Sciatic nerve (tissue), 2 donors: ENCODE measurements at regions not wholly inside any gene's neighbourhood (a gene's known extent, or its start where the extent isn't known, plus 50 kb on each side); places are given as distances from the start of the nearest gene placed in this dataset.
"Not testable (repeated sequence)": the region's sequence is repeated elsewhere in the genome, so short reads cannot be mapped to it uniquely, and the experiment has no call there.

Experiments used
- ATAC-seq: fragments of 200-7000 bp; cut with Tn5 transposase; one replicate; pipeline ENCODE4 v1.9.1; 2020; ENCODE audit warnings: mild to moderate bottlenecking, moderate library complexity
- DNase-seq: peaks from one replicate; pipeline ENCODE4 v3.0.0-alpha.2; 2020; ENCODE audit warnings: low spot score
- intact Hi-C: fragments of 100-400 bp; cut with DNase I; formaldehyde crosslinking; loops from one replicate; pipeline ENCODE4 v1.14.2; 2022
- donor health status: DM: no; HTN: no; CAD: no.
- donor health status: DM: no; HTN: no; CAD: no.

DNA sequence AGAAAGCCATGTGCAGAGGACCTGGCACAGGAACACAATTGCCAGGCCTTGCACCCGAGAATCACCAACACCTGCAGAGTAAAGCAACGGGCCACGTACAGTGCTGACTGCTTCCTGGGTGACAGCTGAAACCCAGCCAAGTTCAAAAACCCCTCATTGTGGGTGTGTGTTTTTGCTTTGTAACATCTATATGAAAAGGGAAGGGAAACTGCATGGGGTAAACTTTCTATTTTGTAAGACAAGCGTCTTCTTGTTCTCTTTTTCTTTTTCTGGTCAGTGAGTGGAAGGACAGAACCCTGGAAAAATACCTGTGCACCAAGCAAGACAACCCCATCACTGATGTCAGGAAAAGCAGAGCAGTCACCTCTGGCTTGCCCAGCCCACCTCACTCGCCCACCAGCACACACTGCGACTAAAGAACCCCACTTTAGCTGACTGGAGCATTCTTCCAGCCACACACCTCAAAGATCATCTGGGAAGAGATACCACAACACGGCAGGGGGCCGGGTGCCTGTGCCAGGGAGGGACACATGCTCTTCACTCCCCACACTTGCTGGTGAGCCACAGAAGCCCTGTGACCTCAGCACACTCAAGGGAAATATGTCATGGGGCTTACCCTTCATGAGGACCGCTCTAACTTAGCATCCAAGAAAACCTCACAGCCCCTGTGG, 172.3 kb downstream of the NDUFA12 start:
- intact Hi-C loops: no loop called here
- DNase-seq (no peak), ATAC-seq (peak; percentile 5)

DNA sequence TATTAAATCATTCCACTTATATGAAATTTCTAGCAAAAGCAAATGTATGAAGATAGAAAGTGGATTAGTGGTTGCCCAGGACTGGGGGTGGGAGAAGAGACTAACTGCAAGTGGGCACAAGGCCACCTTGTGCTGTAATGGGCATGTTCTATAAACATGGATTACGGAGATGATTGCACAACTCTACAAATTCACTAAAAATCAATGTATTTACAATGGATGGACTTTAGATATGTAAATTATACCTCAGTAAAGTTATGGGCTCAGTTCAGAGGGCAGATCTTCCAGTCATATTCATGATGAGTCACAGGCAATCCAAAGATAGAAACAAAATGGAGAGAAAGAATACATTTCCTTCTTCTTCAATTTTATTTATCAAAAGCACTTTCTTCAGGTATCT, 173.9 kb downstream of the NDUFA12 start:
- ATAC-seq: no peak

DNA sequence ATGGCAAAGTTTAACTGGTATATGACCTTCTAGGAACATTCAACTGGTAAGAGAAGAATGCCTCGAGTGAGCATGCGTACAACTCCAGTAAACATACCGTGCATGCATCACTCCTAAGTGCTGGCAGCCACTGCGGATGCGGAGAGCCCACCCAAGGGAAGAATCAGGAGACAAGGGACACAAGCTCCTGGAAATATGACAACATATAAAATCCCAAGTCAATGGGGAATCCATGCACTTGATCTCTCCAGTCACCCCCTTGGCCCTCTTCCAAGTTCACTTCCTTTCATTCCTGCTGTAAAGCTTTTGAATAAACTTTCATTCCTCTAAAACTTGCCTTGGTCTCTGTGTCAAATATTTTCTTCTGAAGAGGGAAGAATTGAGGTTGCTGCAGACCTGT, 168.7 kb upstream of the TMCC3 start:
- intact Hi-C loops: no loop called here
- DNase-seq (no peak), ATAC-seq (no peak)

More for the DNA sequence above, 173.9 kb downstream of the NDUFA12 start:
- no peak for DNase-seq
- intact Hi-C loops: no loop called here

DNA sequence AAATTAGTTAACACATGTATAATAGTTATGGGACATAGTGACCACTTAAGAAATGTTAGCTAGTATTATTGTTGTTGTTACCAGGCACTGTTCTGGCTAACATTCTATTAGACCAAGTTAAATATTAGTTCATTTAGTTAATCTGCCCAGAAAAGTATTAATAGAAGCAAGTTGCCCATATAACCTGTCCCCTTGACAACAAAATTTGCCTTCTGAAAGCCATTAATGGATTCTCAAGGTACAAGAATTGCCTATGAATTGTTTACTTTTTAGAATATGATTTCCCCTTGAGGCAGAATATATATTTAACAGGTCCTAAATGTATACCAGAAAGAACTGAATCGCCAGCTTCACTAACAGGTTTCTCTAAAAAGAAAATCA, 167.3 kb upstream of the TMCC3 start:
- DNase-seq (no peak), ATAC-seq (no peak)
- intact Hi-C loops: no loop called here

DNA sequence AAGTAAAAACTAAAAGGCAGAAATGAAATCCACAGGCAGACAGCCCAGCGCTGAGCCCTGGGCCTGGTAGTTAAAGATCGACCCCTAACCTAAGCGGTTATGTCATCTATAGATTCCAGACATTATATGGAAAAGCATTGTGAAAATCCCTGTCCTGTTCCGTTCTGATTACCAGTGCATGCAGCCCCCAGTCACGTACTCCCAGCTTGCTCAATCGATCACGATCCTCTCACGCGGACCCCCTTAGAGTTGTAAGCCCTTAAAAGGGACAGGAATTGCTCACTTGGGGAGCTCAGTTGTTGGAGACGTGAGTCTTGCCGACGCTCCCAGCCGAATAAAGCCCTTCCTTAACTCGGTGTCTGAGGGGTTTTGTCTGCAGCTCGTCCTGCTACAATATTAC, 166.8 kb upstream of the TMCC3 start:
- DNase-seq, ATAC-seq, intact Hi-C loops: not testable (repeated sequence)

- ATAC-seq, DNase-seq, intact Hi-C loops: not testable (repeated sequence)
These were observed 166.4 kb upstream of the TMCC3 start for GRCh38 chr12:94816746-94817145.

GRCh38 chr12:94815958-94816357, 165.6 kb upstream of the TMCC3 start:
- no peak for ATAC-seq
- intact Hi-C loops: no loop called here
- no peak for DNase-seq

- ATAC-seq (no peak), DNase-seq (no peak)
- intact Hi-C loops: no loop called here
These were observed 165.1 kb upstream of the TMCC3 start for GRCh38 chr12:94815450-94815849.

- ATAC-seq (no peak), DNase-seq (no peak)
- intact Hi-C loops: no loop called here
These were observed 163.0 kb upstream of the TMCC3 start for GRCh38 chr12:94813314-94813713.

GRCh38 chr12:94812345-94812744, 162.0 kb upstream of the TMCC3 start:
- DNase-seq (no peak), ATAC-seq (no peak)
- intact Hi-C loops: no loop called here

DNA sequence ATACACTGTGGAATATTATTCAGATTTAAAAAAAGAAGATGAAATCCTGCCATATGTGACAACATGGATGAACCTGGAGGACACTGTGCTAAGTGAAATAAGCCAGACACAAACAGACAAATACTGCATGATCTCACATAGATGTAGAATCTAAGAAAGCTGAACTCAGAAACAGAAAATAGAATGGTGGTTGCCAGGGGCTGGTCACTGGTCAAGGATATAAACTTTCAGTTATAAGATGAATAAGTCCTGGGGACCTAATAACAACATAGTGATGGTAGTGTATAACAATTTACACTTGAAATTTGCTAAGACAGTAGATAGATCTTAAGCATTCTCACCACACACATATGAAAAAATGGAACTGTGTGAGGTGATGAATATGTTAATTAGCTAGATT, 161.3 kb upstream of the TMCC3 start:
- no peak for ATAC-seq
- intact Hi-C loops: no loop called here

GRCh38 chr12:94807951-94808350, 157.6 kb upstream of the TMCC3 start:
- intact Hi-C loops: no loop called here
- ATAC-seq (no peak), DNase-seq (no peak)

More for the DNA sequence above, 161.3 kb upstream of the TMCC3 start:
- no peak for DNase-seq

GRCh38 chr12:94806617-94807016, 156.3 kb upstream of the TMCC3 start:
- intact Hi-C loops: no loop called here
- DNase-seq (no peak), ATAC-seq (no peak)

DNA sequence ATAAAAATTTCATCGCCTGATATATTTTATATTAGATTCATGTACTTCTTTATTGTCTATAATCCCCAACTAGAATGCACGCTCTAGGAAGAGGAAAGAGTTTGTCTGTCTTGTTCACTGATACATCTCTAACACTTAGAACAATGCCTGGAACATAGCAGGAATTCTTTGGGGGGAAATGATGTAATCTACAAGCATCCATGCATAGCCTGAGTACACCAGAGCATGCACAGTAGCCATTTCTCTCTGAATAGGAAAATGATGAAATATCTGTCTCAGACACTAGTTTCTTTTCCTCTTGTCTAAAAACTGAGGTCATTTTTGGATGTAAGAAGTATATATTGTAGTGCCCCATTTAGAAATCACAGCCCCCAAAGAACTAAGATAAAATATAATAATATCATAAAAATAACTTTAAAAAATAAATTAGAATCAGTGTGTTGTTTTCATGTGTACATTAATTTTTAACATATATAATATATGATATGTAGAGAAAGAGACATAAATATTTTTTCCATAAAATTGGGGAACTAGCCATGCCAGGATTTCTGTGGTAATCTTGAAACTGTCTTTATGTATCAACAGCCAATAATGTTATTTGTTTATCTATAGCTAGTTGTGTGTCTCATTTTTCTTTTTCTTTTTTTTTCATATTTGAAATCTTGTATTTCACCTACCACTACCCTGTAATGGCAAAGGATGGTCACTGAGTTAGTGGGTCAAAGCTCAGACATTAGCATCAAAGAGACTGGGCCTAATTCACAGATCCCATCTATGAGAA, 155.6 kb upstream of the TMCC3 start:
- DNase-seq (no peak), ATAC-seq (peak; percentile 49)
- intact Hi-C loops: no loop called here

- intact Hi-C loops: no loop called here
- DNase-seq (no peak), ATAC-seq (no peak)
These were observed 153.6 kb upstream of the TMCC3 start for GRCh38 chr12:94803939-94804338.

DNA sequence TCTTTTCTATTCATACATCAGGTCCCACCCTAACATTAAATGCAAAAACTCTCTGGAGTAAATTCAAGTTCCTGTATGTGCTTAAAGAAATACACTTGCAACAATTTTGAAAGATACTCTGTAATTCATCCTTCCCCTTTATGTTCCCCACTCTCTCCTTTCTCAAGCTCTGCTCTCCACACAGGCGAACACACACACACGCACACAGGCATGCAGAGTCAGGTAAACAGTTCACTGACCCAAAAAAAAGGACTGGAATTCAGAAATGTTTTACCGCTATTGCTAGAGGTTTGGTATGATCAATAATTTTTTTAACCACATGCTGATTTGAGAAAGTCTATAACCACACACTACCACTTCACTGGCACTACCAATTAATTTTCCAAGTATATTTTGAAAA, 152.4 kb upstream of the TMCC3 start:
- DNase-seq: no peak
- ATAC-seq: no peak
- intact Hi-C loops: no loop called here

GRCh38 chr12:94801745-94802144, 151.4 kb upstream of the TMCC3 start:
- intact Hi-C loops: no loop called here
- no peak for ATAC-seq
- DNase-seq: no peak

DNA sequence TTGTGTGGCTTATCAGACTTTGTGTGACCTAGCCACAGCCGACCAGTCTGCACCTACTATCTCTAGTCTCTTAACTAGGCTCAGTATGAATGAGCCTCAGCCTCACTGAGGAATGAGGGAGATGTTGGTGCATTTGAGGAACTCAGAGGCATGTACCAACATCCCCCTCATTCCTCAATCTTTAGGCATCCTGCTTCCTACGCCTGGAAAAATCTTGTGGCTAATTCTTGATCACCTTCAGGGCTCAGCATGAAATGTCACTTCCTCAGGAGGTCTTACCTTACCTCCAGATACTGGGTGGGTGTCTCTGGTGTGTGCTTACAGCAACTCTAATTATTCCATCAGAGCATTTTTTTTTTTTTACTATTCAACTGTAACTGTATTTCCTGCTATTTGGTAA, 148.8 kb upstream of the TMCC3 start:
- ATAC-seq (no peak), DNase-seq (no peak)
- intact Hi-C loops: no loop called here

GRCh38 chr12:94798113-94798512, 147.8 kb upstream of the TMCC3 start:
- no peak for DNase-seq
- intact Hi-C loops: no loop called here
- no peak for ATAC-seq

- ATAC-seq: peak; percentile 61
- intact Hi-C loops: no loop called here
- DNase-seq: no peak
These were observed 145.2 kb upstream of the TMCC3 start for GRCh38 chr12:94795520-94795919.

GRCh38 chr12:94795044-94795443, 144.7 kb upstream of the TMCC3 start:
- intact Hi-C loops: no loop called here
- ATAC-seq: no peak

More at GRCh38 chr12:94795044-94795443, 144.7 kb upstream of the TMCC3 start:
- DNase-seq: no peak
